HepG2 (cell line): ENCODE measurements at regions not wholly inside any gene's neighbourhood (a gene's known extent, or its start where the extent isn't known, plus 50 kb on each side); places are given as distances from the start of the nearest gene placed in this dataset.
A peak's percentile ranks its signal among the peaks of the same experiment; 100 is the strongest.
"Not testable (repeated sequence)": the region's sequence is repeated elsewhere in the genome, so short reads cannot be mapped to it uniquely, and the experiment has no call there.

Experiments used
- ATAC-seq: fragments of 200-7000 bp; cut with Tn5 transposase; 3 replicates; pipeline ENCODE4 v1.9.1; 2020; ENCODE audit warnings: mild to moderate bottlenecking, moderate library complexity
- BruUV-seq: library from RNA; stranded (reverse); fragments of 400-500 nt; replicated peaks from 2 replicates; lab custom pipeline; 2021; lab: Mats Ljungman, UMichigan
- CTCF ChIA-PET: fragments of 300-600 bp; formaldehyde crosslinking; extraction: SDS; loops from one replicate; lab custom pipeline; 2021; ENCODE audit warnings: low total read pairs, inconsistent platforms, low intra/inter-chr PET ratio; lab: Yijun Ruan, JAX
- POLR2A ChIA-PET: fragments of 350-600 bp; sonication (Branson Sonifier 250); formaldehyde crosslinking; loops from one replicate; lab custom pipeline; 2020; ENCODE audit warnings: antibody characterized with exemption, inconsistent platforms; lab: Yijun Ruan, JAX
- DNase-seq: peaks from one replicate; pipeline ENCODE4 v3.0.0-alpha.2; 2015; ENCODE audit warnings: low spot score
- FAIRE-seq: peaks from 3 replicates; lab custom pipeline; 2011; peaks lifted over from hg19 to GRCh38; lab: Jason Lieb, UNC
- H2AFZ ChIP-seq: one replicate; pipeline ENCODE4 v1.6.1; 2011; ENCODE audit warnings: low read length, inconsistent platforms
- H3K27ac ChIP-seq: fragments of 300-600 bp; 3 replicates; pipeline ENCODE4 v1.8.0; 2011; ENCODE audit warnings: mixed run types, mild to moderate bottlenecking, mixed read lengths, low read length, inconsistent platforms; ENCODE audit not compliant: insufficient read depth; ENCODE audit errors: extremely low read length
- H3K27me3 ChIP-seq, 2 experiments: fragments of 200-600 bp in 1 of 2; 2 replicates in 1 of 2; 3 replicates in 1 of 2; pipeline versions ENCODE4 v1.6.0 to v1.8.0; 2011; ENCODE audit warnings: low read length in 2 of 2, mild to moderate bottlenecking in 2 of 2, moderate library complexity in 2 of 2, inconsistent platforms in 1 of 2; ENCODE audit not compliant: insufficient read depth in 2 of 2, control insufficient read depth in 1 of 2
- H3K36me3 ChIP-seq, 2 experiments: fragments of 200-600 bp in 1 of 2; replicated peaks in 1 of 2; 2 replicates in 1 of 2; 3 replicates in 1 of 2; pipeline versions ENCODE4 v1.5.1 to v1.8.0; 2011; ENCODE audit warnings: low read length in 2 of 2, inconsistent platforms in 1 of 2; ENCODE audit not compliant: insufficient read depth in 2 of 2, control insufficient read depth in 1 of 2
- H3K4me1 ChIP-seq: 2 replicates; pipeline ENCODE4 v1.5.1; 2012; ENCODE audit warnings: low read length, inconsistent platforms; ENCODE audit not compliant: insufficient read depth
- H3K4me2 ChIP-seq: 2 replicates; pipeline ENCODE4 v1.6.0; 2011; ENCODE audit warnings: low read depth, low read length, inconsistent platforms
- H3K4me3 ChIP-seq, 3 experiments: fragments of 200-600 bp in 1 of 3; sonication (generic), shearing (Covaris generic) in 1 of 3; replicated peaks in 1 of 3; 2 replicates each; pipeline ENCODE4 v1.5.1; 2011 to 2016; ENCODE audit warnings: low read length in 3 of 3, inconsistent platforms in 2 of 3, low read depth in 2 of 3, mild to moderate bottlenecking in 2 of 3, control low read depth in 1 of 3, mixed read lengths in 1 of 3; ENCODE audit not compliant: insufficient read depth in 1 of 3
- H3K79me2 ChIP-seq: one replicate; pipeline ENCODE4 v1.6.1; 2011; ENCODE audit warnings: low read length, inconsistent platforms; ENCODE audit not compliant: insufficient read depth
- H3K9ac ChIP-seq: 2 replicates; pipeline ENCODE4 v1.6.0; 2011; ENCODE audit warnings: mild to moderate bottlenecking, low read depth, low read length, inconsistent platforms; ENCODE audit not compliant: insufficient read depth
- H3K9me3 ChIP-seq: 2 replicates; pipeline ENCODE4 v1.5.1; 2012; ENCODE audit warnings: mild to moderate bottlenecking, low read length
- H4K20me1 ChIP-seq: 2 replicates; pipeline ENCODE4 v1.6.0; 2011; ENCODE audit warnings: inconsistent platforms, mild to moderate bottlenecking, low read length, moderate library complexity; ENCODE audit not compliant: insufficient read depth
- DPF2 ChIP-seq: sonication (generic); formaldehyde crosslinking; IDR thresholded peaks from 2 replicates; pipeline ENCODE4 v1.4.0; 2020; ENCODE audit warnings: mild to moderate bottlenecking, low read depth, missing genetic modification reagents, borderline replicate concordance
- EED ChIP-seq: sonication (generic); formaldehyde crosslinking; IDR thresholded peaks from 2 replicates; pipeline ENCODE4 v1.5.0; 2020; ENCODE audit warnings: mild to moderate bottlenecking, missing genetic modification reagents
- FOSL2 ChIP-seq: sonication (generic); formaldehyde crosslinking; IDR thresholded peaks from 2 replicates; pipeline ENCODE4 v1.4.0; 2020; ENCODE audit warnings: missing genetic modification reagents
- LCORL ChIP-seq, 2 experiments: fragments of 450-650 bp in 1 of 2; sonication (generic) in 1 of 2; formaldehyde crosslinking in 1 of 2; IDR thresholded peaks; 2 replicates each; pipeline versions ENCODE4 v1.5.0 to v1.6.1; 2017 to 2020; ENCODE audit warnings: antibody characterized with exemption in 1 of 2, missing genetic modification reagents in 1 of 2
- TCF12 ChIP-seq, 2 experiments: fragments of 450-650 bp in 1 of 2; sonication (generic) in 1 of 2; formaldehyde crosslinking in 1 of 2; IDR thresholded peaks; 2 replicates each; pipeline versions ENCODE4 v1.6.1 to v1.8.0; 2017 to 2022; ENCODE audit warnings: antibody characterized with exemption in 1 of 2, mild to moderate bottlenecking in 1 of 2, missing genetic modification reagents in 1 of 2, moderate library complexity in 1 of 2
- ZNF598 ChIP-seq: sonication (generic); formaldehyde crosslinking; IDR thresholded peaks from 2 replicates; pipeline ENCODE4 v1.5.1; 2020; ENCODE audit warnings: mild to moderate bottlenecking, missing genetic modification reagents, borderline replicate concordance
- WGBS: methylation state at CpG from one replicate; pipeline ENCODE4 v1.1.6; 2017; ENCODE audit warnings: low lambda C conversion rate; 5-methylcytosine and 5-hydroxymethylcytosine counted together
- in situ Hi-C: cut with HindIII; loops from 2 replicates; pipeline ENCODE4 v1.10.0; 2017; ENCODE audit warnings: low pct_unique_long_range_greater_than_20kb; ENCODE audit not compliant: extremely low pct_ligation_motif_present
- intact Hi-C: fragments of 100-400 bp; cut with micrococcal nuclease; formaldehyde crosslinking; loops from one replicate; pipeline ENCODE4 v1.10.0; 2022; ENCODE audit not compliant: unreplicated experiment

GRCh38 chr10:15921423-15921945, 61.2 kb upstream of the MINDY3 start:
- FAIRE-seq, ATAC-seq, H3K4me3 ChIP-seq, in situ Hi-C loops, H2AFZ ChIP-seq, H3K9ac ChIP-seq, POLR2A ChIA-PET, H3K36me3 ChIP-seq, H3K27ac ChIP-seq, BruUV-seq, CTCF ChIA-PET, H4K20me1 ChIP-seq, H3K4me2 ChIP-seq, DNase-seq, H3K27me3 ChIP-seq, H3K79me2 ChIP-seq, intact Hi-C loops, H3K4me1 ChIP-seq, H3K9me3 ChIP-seq: not testable (repeated sequence)
- WGBS = 83% methylated on average over 27 of the region's 28 CpGs

- in situ Hi-C loops (no loop called here), intact Hi-C loops (no loop called here)
- Histone ChIP-seq H3K4me2 (no peak overlapping the region), H3K4me3 (no peak overlapping the region), H3K27ac (no peak overlapping the region), H4K20me1 (no peaks in the 10 kb centered on the region), H3K9ac (no peak overlapping the region), H3K79me2 (no peaks in the 10 kb centered on the region), H3K4me1 (no peaks in the 10 kb centered on the region), H3K36me3 (no peaks in the 10 kb centered on the region), H3K9me3 (no peaks in the 10 kb centered on the region), H3K27me3 (no peaks in the 10 kb centered on the region), H2AFZ (no peak overlapping the region)
- no TSS peak for BruUV-seq
- ChIA-PET POLR2A (no interaction called here), CTCF (no interaction called here)
- 44% methylated on average over 5 of the region's 5 CpGs for WGBS
- DNase-seq (no peak), ATAC-seq (no peak), FAIRE-seq (no peak)
- TF ChIP-seq FOSL2 (CRISPR knock-in tag) (no peak), EED (CRISPR knock-in tag) (no peak), ZNF598 (CRISPR knock-in tag) (no peak), TCF12 (IDR thresholded peaks at IDR 0.05) (no peak), TCF12 (CRISPR knock-in tag; IDR thresholded peaks at IDR 0.05) (no peak), DPF2 (CRISPR knock-in tag) (no peak), LCORL (IDR thresholded peaks at IDR 0.05) (peak; percentile 39; the same call in 1 of the 2 replicates), LCORL (CRISPR knock-in tag; IDR thresholded peaks at IDR 0.05) (no peak)
Observed at GRCh38 chr10:15931376-15931775, 71.1 kb upstream of the MINDY3 start.

- ATAC-seq, H3K9ac ChIP-seq, POLR2A ChIA-PET, H3K9me3 ChIP-seq, FAIRE-seq, H3K4me1 ChIP-seq, H3K4me3 ChIP-seq, in situ Hi-C loops, H3K36me3 ChIP-seq, BruUV-seq, intact Hi-C loops, H3K79me2 ChIP-seq, H3K27me3 ChIP-seq, CTCF ChIA-PET, H3K27ac ChIP-seq, H2AFZ ChIP-seq, H4K20me1 ChIP-seq, H3K4me2 ChIP-seq, DNase-seq: not testable (repeated sequence)
- WGBS = 1% methylated on average over 5 of the region's 6 CpGs
Observed at GRCh38 chr10:15939543-15939942, 79.2 kb upstream of the MINDY3 start.
